Fibroblast of skin of abdomen (primary cell): ENCODE measurements at regions not wholly inside any gene's neighbourhood (a gene's known extent, or its start where the extent isn't known, plus 50 kb on each side); places are given as distances from the start of the nearest gene placed in this dataset.

ENCODE experiments used
- DNase-seq: peaks from one replicate; pipeline ENCODE4 v3.0.0-alpha.2; 2013

DNA sequence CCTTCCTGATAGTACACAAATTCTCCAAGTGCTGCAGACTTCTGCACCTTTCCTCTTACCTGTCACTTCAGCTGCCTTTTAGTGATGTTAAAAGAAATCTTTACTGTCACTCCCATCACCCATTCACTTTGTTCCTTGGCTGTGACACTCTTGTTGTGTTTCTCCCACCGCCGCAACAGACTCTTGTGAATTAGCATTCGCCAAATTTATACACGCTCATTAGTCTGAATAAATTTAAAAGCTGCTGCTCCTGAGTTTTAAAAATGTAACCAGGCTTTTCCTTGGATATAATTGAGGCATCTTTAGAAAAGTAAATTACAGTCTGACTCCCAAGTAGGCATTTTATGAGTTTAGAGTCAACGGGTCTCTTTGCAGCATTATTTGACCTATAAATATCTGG is 1197.9 kb downstream of the BCL11B start:
- DNase-seq = no peak

DNA sequence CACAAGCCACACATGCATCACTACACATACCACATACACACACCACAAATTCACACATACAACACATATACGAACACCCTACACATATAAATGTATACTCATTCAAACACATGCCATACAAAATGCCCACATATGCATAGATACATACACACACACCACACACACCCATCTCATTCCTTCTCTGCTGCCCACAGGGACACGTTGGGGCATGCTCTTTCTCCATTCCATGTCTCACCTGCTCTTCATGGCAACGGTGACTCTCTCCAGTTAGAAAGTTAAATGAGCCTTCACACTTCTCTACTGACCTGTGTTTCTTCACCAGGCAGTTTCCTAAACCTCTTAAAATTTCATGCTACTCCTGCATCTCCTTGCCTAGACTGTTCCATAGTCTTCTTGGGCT is 1194.8 kb downstream of the BCL11B start:
- no peak for DNase-seq

DNA sequence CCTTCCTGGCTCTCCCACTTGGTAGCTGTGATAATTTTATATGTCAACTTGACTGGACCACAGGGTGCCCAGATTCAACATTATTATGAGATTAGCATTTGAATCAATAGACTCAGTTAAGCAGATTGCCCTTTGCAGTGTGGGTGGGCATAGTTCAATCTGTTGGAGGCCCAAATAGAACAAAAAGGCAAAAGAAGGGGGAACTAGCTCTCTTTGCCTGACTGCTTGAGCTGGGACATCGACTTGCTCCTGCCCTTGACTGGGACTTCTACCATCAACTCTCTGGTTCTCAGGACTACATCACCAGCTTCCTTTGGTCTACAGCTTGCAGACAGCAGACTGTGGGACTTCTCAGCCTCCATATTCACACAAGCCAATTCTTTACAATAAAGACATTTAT is 1189.2 kb downstream of the BCL11B start:
- no peak for DNase-seq

- DNase-seq = peak; percentile 54
These were observed 1186.2 kb downstream of the BCL11B start for GRCh38 chr14:98085751-98086150.

DNA sequence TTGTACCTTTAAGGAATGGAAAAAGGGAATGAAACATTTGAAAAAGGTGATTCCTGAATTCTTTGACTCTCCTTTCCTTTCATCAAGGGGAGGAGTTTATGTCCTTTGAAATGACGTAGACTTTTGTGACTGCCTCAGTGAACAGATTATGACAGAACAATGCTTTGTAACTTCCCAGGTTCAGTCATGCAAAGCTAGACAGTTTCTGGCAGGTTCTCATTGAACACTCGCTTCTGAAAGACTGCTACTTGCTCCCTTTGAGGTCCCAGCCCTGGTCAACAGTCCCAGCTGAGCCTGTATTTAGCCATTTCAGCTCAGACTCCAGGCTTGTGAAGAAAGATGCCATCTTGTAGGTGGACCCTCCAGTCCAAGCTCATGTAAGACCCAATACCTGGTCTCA is 1178.9 kb downstream of the BCL11B start:
- no peak for DNase-seq

- DNase-seq = peak; percentile 6
These were observed 1172.5 kb downstream of the BCL11B start for GRCh38 chr14:98099527-98099926.

DNA sequence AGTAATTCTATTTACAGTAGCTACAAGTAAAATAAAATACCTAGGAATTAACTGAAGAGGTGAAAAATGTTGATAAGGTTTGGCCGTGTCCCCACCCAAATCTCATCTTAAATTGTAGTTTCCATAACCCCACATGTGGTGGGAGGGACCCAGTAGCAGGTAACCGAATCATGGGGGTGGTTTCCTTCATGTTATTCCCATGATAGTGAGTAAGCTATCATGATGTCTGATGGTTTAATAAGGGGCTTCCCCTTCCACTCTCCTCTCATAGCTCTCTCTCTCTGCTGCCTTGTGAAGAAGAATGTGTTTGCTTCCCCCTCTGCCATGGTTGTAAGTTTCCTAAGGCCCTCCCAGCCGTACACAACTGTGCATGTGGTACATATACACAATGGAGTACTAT is 1170.7 kb downstream of the BCL11B start:
- no peak for DNase-seq

DNA sequence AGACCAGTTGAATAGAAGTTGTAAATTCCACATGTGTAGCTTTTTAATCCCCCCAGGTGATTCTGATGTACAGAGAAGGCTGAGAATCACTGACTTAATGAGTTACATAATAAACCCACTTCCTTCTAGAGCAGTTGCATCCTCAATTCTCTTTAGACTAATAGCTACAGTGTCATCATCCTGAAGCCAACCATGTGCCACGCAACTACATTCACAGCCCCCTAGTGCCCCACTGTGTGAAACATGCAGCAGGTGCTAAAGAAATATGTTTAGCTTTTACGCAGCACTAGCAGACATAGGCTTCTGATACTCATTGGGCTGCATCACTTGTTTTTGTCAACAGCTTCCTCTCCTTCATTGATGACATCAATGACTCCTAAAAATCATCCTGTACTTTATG is 1168.3 kb downstream of the BCL11B start:
- DNase-seq = no peak

GRCh38 chr14:98109326-98109725 is 1162.7 kb downstream of the BCL11B start:
- no peak for DNase-seq

GRCh38 chr14:98112194-98112780 is 1159.7 kb downstream of the BCL11B start:
- DNase-seq = no peak

DNA sequence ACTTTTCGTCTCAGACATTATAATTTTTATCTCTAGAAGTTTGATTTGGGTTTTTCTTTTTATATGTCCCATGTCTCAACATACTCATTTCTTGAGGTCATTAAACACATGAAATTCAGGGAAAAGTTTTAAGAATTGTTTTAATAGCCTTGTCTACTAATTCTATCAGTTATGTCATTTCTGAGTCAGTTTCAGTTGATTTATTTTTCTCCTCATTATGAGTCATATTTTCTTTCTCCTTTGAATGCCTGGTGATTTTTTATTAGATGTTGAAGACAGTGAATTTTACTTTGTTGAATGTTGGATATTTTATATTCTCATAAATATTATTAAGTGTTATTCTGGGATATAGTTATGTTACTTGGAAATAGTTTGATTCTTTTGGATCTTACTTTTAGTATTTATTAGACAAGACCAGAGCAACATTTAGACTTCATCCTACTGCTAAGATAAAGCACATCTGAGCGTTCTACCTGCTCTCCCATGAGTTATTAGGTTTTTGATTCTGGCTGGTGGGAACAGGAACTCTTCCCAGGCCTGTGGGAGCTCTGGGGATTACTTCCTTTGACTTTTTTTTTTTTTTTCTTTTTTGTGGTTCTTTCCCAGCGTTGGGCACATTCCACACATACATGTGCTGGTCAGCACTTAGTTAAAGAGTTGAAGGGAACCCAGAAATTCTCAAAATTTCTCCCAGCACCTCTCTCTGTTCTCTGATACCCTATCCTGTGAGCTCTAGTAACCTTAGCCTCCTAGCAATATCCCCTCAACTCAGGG is 1157.7 kb downstream of the BCL11B start:
- DNase-seq = peak; percentile 77

GRCh38 chr14:98114946-98115345 is 1157.1 kb downstream of the BCL11B start:
- peak; percentile 20 for DNase-seq

DNA sequence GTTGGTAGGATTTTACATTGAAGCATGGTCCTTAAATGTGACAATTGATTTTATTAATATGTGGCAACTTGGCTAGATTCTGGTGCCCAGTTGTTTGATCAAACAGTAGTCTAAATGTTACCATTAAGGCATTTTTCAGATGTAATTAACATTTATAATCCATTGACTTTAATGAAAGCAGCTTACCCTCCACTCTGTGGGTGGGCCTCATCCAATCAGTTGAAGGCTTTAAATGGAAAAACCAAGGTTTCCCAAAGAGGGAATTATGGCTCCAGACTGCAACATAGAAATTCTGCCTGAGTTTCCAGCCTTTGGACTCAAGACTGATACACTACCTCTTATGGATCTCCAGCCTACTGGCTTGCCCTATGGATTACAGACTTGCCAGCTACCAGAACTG is 1153.2 kb downstream of the BCL11B start:
- DNase-seq = no peak

DNA sequence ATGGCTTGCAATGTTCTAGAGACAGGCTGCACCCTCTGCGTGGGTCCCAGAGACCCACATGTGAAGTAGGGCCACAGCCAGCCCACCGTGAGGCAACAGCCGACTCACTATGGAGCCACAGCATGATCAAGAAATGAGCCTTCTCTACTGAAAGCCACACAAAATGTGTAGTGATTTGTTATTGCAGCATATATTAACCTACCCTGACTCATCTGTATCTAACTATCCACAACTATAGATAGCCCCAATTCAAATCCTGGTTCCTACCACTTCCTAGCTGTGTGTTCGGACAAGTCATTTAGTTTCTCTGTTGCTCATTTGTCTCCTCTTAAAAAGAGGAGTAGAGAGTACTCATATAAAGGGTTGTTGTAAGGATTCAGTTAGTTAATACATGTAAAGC is 1152.3 kb downstream of the BCL11B start:
- DNase-seq = no peak

- no peak for DNase-seq
These were observed 1151.0 kb downstream of the BCL11B start for GRCh38 chr14:98120831-98121464.

DNA sequence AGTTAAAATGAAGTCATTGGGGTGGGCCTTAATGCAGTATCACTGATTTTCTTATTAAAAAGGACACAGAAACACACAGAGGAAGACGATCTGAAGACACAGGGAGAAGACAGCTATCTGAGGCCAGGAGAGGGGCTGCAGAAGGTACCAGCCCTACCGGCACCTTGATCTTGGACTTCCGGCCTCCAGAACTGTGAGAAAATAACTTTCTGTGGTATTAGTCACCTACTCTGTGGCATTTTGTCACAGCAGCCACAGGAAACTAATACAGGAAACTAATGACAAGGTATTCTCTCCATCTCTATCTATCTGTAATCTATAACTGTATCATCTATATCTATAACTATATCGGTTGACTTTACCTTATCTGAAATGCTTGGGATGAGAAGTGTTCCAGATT is 1149.5 kb downstream of the BCL11B start:
- DNase-seq = no peak

DNA sequence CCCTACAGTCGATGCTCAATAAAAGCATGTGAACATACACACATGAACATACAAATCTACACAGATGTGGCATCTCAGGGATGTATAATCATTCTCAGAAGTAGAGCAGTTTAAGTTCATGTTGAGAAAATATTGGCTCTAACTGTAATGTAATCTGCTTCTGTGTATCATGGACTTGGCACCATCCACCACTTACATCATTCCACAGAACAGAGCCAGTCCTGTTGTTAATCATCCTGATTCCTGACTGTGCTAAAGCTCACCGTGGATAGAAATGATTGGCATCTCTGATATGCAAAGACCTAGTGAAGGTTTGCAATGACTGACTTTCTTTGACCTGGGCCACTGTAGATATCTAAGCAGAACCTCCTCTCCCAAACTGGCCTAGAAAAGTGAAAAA is 1141.3 kb downstream of the BCL11B start:
- peak; percentile 54 for DNase-seq

DNA sequence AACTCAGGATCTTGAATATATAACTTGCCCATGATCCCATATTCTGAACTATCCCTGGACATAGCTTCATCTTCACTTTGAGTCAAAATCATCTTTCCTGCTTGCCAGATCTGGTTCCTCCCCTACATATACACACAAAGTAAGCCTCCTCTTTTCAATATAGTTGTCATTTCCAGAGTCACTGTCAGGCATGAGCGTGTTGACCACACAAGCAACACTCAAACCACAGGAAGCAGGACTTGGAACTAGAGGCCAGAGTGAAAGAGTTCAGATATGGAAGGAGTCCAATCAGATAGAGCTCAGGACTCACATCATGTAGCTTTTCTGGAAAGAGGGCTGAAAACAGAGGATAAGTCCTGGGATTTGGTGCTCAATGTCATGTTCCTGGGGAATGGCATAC is 1140.6 kb downstream of the BCL11B start:
- DNase-seq = peak; percentile 47

DNA sequence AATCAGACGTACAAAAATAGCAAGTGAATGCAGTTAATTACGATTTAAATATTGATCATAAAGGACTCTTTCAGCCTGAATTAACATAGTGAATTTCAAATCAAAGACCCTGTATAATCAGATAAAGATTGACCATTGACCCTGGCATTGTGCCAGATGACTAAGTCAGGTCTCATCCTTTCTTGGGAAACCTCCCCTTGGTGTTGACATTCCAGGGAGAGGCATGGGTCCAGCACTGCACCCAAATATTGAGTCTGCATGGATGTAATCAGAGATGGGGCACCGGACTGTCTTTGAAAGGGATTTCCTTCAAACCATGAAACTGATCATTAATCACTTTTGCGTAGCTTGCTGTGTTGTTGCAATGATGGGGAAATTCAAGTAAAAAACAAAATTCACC is 1138.2 kb downstream of the BCL11B start:
- no peak for DNase-seq

- no peak for DNase-seq
These were observed 1135.8 kb downstream of the BCL11B start for GRCh38 chr14:98136012-98136789.

GRCh38 chr14:98137131-98138025 is 1134.6 kb downstream of the BCL11B start:
- DNase-seq = peak; percentile 35

DNA sequence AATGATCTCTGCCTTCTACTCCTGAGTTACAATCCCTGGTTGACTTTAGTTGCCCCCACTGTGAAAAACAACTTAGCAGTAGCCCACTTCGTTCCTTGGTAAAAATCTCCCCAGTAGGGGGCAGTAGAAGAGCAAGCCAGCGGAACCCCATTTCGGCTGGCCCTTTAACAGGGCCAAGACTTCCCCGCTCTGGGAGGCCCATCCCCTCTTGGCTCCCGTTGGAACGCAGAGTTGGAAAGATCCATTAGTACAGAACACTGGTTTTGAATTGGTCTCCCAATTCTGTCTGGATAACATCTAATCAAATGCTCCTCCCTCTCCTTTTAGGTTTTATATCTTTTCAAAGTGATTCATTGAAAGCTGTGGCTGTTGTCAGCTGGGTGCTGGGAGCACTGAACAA is 1133.3 kb downstream of the BCL11B start:
- peak; percentile 36 for DNase-seq
